ENCODE measurements at regions not wholly inside any gene's neighbourhood (a gene's known extent, or its start where the extent isn't known, plus 50 kb on each side); places are given as distances from the start of the nearest gene placed in this dataset.

DNA sequence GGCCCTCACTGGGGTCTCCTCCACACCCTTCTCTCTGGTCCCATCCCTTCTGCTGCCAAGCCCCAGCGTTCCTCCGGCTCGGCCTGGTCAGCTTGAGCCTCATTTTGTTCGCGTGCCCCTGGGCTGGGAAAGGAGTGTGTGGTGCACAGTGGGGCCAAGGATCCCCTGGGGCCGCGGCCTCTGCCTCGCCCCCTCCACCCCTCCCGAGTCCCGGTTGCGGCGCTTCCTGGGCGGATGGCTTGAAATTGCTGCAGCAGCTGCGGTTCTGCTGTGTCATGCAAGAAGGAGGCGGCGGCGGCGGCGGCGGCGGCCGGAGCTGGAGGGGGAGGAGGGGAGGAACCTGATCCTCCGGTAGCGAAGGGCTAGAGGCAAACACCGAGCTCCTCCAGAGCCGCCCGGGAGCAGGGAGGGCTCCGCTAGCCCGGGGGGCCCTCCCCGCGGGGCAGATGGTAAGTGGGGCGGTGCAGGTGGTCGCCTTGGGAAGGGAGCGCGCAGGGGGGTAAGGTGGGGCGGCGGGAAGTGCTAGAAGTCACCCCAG is 217.8 kb upstream of the MKLN1 start:
- peak; percentile 93 for DNase-seq
- Mint-ChIP-seq H3K9me3 (peaks cover 4% of the 10 kb centered on the region), H3K27ac (peak overlapping the region; percentile 99), H3K4me1 (peaks cover 52% of the 10 kb centered on the region), H3K36me3 (ENCODE audit: low read depth) (peaks cover 20% of the 10 kb centered on the region), H3K4me3 (peak overlapping the region; percentile 94), H3K27me3 (peaks cover 19% of the 10 kb centered on the region)
- intact Hi-C loops (cut with micrococcal nuclease): loop anchor here (2.0 to 5.0 kb wide), 7 partner anchors 149 to 1163 kb away; partner anchors contain the start of gene COPG2

DNA sequence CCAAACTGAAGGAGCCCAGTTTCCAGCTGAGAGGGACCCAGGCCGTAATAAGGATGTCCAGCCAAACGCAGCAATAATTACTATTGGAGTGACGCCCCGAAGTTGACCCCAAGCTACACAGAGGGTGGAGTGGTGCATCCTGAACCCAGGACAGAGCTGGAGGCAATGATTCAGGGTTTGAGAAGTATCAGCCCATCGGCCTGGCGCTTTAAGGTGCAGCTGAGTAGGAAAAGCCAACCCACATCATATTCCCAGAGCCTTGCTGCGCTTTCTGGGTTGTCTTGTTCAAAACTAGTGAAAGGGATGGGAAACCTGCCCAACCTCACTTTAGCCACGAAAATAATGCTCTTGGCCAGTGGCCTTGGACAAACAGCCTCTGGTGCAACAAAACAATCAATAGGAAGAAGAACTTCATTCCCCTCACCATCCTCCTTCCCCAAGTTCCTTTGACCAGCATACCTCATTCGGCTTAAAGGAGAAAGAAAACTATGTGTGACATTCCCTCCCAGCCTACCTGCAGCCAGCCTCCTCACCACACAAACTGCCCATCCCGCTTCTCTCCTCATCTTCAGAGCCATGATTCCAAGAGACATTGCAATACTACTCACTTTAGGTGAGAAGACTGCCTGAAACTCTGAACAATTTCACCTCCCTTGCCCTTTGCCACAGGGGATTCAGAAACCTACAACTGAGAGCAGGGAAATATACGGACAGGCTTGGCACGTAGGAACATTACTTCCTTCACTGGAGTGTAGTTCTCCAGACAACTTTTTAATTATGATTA is 217.2 kb upstream of the MKLN1 start:
- Mint-ChIP-seq H3K9me3 (peaks cover 4% of the 10 kb centered on the region), H3K4me1 (peaks cover 45% of the 10 kb centered on the region), H3K36me3 (ENCODE audit: low read depth) (peaks cover 14% of the 10 kb centered on the region), H3K27me3 (peaks cover 25% of the 10 kb centered on the region), H3K27ac (peak overlapping the region; percentile 99), H3K4me3 (peak overlapping the region; percentile 94)
- intact Hi-C loops (cut with micrococcal nuclease): loop anchor here (5.0 kb wide), 1 partner anchor 392 kb away; no protein-coding TSS in a partner anchor
- DNase-seq: no peak

DNA sequence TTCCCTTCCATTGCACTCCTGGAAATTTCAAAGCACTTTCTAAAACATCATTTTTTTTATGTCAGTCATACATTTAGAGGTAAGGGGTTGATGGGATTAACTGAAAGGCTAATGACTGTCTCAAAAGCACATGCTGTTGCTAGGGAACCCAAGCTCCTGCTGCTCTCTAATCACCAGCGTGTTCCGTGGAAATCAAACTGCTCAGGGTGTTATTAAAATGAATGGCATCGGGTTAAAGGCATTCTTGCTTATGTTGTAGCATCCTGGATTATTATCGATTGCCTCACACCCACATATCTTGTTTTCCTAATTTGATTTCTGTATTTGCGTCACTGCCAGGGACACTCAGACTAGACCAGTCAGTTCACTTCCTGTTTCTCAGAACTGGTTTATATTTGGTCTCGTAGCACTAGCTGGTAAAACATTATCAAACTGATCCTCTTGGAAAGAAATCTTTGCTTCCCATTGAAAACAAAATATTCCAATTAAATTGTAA is 216.5 kb upstream of the MKLN1 start:
- peak overlapping the region; percentile 94 for H3K4me3 Mint-ChIP-seq
- peak; percentile 74 for DNase-seq
- peak overlapping the region; percentile 99 for H3K27ac Mint-ChIP-seq
- peaks cover 14% of the 10 kb centered on the region for H3K36me3 Mint-ChIP-seq (ENCODE audit: low read depth)
- H3K27me3 Mint-ChIP-seq: peaks cover 27% of the 10 kb centered on the region
- H3K4me1 Mint-ChIP-seq: peaks cover 45% of the 10 kb centered on the region
- peaks cover 4% of the 10 kb centered on the region for H3K9me3 Mint-ChIP-seq
- intact Hi-C loops (cut with micrococcal nuclease): loop anchor here (5.0 kb wide), 1 partner anchor 391 kb away; no protein-coding TSS in a partner anchor

DNA sequence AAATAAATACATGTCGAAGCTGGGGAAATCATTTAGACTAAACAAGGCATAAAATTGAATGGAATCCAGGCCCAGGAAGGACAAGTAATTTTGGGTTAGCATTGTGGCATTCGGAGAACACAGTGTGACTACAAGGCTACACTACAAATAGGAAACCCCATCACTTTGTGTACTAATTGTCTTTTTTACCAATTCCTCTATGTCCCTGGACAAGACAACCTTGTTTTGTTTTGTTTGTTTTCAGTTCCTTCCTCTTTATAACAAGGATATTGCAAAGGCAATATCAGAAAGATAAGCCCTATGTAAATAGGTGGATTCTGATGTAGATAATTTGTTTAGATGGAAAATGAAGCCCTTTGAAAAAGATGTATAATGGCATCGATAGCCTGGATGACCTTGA is 215.9 kb upstream of the MKLN1 start:
- Mint-ChIP-seq H3K27me3 (peaks cover 27% of the 10 kb centered on the region), H3K27ac (no peak overlapping the region), H3K4me1 (peaks cover 41% of the 10 kb centered on the region), H3K36me3 (ENCODE audit: low read depth) (peaks cover 8% of the 10 kb centered on the region), H3K4me3 (no peak overlapping the region), H3K9me3 (peaks cover 4% of the 10 kb centered on the region)
- DNase-seq: no peak
- intact Hi-C loops (cut with micrococcal nuclease): loop anchor here (5.0 kb wide), 1 partner anchor 391 kb away; no protein-coding TSS in a partner anchor

DNA sequence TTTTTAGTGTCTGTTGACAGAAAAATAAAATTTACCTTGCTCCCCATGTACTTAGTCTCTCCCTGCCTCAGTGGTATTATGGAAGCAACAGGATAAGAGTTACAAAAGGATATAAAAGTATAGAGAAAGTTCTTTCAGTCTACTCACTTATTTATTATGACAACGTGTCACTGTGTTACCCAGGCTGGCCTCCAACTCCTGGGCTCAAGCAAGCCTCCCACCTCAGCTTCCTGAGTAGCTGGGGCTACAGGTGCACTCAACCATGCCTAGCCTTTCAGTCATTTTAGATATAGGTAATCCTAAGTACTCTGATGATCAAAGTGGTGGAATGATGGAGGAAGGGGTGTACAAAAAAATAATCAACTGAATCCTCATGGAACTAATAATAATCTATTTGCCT is 215.2 kb upstream of the MKLN1 start:
- DNase-seq: no peak
- H3K4me3 Mint-ChIP-seq: no peak overlapping the region
- peaks cover 27% of the 10 kb centered on the region for H3K27me3 Mint-ChIP-seq
- peaks cover 8% of the 10 kb centered on the region for H3K36me3 Mint-ChIP-seq (ENCODE audit: low read depth)
- intact Hi-C loops (cut with micrococcal nuclease): loop anchor here (5.0 kb wide), 1 partner anchor 390 kb away; no protein-coding TSS in a partner anchor
- H3K9me3 Mint-ChIP-seq: peaks cover 6% of the 10 kb centered on the region
- no peak overlapping the region for H3K27ac Mint-ChIP-seq
- H3K4me1 Mint-ChIP-seq: peaks cover 39% of the 10 kb centered on the region

DNA sequence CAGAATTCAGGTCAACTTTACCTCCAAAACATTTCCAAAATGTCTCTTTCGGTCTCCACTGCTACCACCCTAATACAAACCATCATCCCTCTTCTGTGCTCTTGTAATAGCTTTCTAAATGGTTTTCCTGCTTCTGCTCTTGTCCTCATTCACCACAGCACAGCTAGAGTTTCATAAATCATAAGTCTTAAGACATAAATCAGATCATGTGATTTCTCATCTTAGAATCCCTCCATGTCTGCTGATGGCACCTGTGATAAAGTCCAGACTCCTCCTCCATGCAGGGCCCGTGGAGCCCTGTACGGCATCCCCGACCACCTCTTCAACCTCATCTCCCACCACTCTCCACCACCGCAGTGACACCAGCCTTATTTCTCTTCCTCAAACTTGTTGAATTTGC is 212.3 kb upstream of the MKLN1 start:
- Mint-ChIP-seq H3K4me3 (no peak overlapping the region), H3K27me3 (peaks cover 27% of the 10 kb centered on the region), H3K36me3 (ENCODE audit: low read depth) (peaks cover 9% of the 10 kb centered on the region), H3K9me3 (peaks cover 23% of the 10 kb centered on the region), H3K27ac (no peak overlapping the region), H3K4me1 (peaks cover 18% of the 10 kb centered on the region)
- intact Hi-C loops (cut with micrococcal nuclease): no loop called here
- no peak for DNase-seq

DNA sequence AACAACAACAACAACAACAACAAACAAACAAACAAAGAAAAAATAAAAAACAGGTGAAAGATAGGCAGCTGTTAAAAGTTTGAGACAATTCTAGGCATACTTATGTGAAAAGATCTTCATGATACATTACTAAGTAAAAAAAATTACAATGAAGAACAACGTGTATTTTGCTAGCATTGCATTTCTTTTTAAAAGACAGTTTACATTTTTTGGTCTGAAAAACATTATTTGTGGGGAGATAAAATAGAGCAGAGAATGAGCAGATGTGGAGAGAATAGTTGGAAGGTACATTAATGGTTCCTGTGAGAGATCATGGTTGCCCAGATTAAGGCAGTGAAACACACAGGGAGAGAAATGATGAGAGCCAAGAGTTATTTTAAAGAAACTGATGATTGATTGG is 210.2 kb upstream of the MKLN1 start:
- peaks cover 25% of the 10 kb centered on the region for H3K27me3 Mint-ChIP-seq
- H3K36me3 Mint-ChIP-seq (ENCODE audit: low read depth): peaks cover 9% of the 10 kb centered on the region
- intact Hi-C loops (cut with micrococcal nuclease): no loop called here
- peaks cover 5% of the 10 kb centered on the region for H3K4me1 Mint-ChIP-seq
- H3K9me3 Mint-ChIP-seq: peaks cover 30% of the 10 kb centered on the region
- DNase-seq: no peak
- no peak overlapping the region for H3K27ac Mint-ChIP-seq
- H3K4me3 Mint-ChIP-seq: no peak overlapping the region

DNA sequence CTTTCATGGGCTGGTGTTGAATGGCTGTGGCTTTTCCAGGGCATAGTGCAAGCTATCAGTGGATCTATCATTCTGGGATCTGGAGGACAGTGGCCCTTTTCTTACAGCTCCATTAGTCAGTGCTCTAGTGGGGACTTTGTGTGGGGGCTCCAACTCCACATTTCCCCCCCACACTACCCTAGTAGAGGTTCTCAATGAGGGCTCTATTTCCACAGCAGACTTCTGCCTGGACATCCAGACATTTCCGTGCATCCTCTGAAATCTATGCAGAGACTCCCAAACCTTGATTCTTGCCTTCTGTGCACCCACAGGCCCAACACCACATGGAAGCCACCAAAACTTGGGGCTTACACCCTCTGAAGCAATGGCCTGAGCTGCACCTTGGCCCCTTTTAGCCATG is 208.3 kb upstream of the MKLN1 start:
- intact Hi-C loops (cut with micrococcal nuclease): no loop called here

DNA sequence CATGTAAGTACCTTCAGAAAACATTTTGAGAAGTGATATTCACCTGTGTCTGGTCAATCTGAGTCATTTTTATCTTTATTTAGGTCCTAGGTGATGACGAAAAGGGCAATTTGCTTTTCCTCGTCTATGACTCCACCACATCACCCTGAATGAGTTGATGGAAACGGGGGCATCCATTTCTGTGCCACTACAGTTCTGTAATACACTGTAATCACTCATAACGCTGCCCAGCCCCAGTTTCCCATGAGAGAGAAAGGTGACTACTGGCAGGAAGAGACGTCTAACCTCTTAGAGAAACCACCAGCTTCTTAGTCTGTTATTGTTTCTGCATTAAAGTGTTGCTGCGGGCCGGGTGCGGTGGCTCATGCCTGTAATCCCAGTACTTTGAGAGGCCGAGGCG is 205.3 kb upstream of the MKLN1 start:
- Mint-ChIP-seq H3K4me3 (no peak overlapping the region), H3K9me3 (peaks cover 25% of the 10 kb centered on the region), H3K4me1 (no peaks in the 10 kb centered on the region), H3K27me3 (peaks cover 5% of the 10 kb centered on the region), H3K27ac (no peak overlapping the region), H3K36me3 (ENCODE audit: low read depth) (peaks cover 4% of the 10 kb centered on the region)
- DNase-seq: no peak
- intact Hi-C loops (cut with micrococcal nuclease): no loop called here

More for the DNA sequence above, 208.3 kb upstream of the MKLN1 start:
- peaks cover 26% of the 10 kb centered on the region for H3K9me3 Mint-ChIP-seq
- peaks cover 12% of the 10 kb centered on the region for H3K27me3 Mint-ChIP-seq
- peaks cover 4% of the 10 kb centered on the region for H3K36me3 Mint-ChIP-seq (ENCODE audit: low read depth)
- H3K27ac Mint-ChIP-seq: no peak overlapping the region
- H3K4me3 Mint-ChIP-seq: no peak overlapping the region
- no peak for DNase-seq
- H3K4me1 Mint-ChIP-seq: no peaks in the 10 kb centered on the region

DNA sequence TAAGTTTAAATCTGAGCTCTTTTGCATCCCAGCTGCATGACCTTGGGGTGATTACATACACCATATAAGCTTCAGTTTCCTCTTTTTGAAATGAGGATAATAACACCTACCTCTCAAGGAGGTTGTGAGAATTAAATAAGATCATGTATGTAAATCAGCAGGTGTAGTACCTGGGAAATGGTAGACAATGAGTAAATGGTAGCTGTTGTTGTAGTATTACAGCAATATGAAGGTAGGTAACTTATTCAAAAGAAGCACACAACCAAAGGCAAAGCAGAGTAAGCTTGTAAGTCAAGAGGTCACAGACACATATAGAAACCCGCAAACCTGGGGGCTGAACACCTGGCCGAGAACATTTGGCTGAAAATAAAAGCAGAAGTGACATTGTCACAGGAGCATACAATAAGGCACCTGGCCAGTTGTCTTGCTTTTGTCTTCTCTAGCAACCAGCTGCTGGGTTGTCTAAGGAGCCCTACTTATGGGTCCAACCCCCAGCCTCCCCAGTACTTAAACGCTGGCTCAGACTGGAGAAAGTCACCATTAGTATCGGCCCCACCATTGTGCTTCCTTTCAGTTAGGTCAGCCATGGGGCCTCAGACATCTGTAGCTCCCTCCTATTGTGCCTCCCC is 203.6 kb upstream of the MKLN1 start:
- H3K4me1 Mint-ChIP-seq: no peaks in the 10 kb centered on the region
- intact Hi-C loops (cut with micrococcal nuclease): no loop called here
- no peaks in the 10 kb centered on the region for H3K36me3 Mint-ChIP-seq (ENCODE audit: low read depth)
- H3K9me3 Mint-ChIP-seq: peaks cover 9% of the 10 kb centered on the region
- DNase-seq: no peak
- H3K27ac Mint-ChIP-seq: no peak overlapping the region
- peaks cover 5% of the 10 kb centered on the region for H3K27me3 Mint-ChIP-seq
- no peak overlapping the region for H3K4me3 Mint-ChIP-seq

DNA sequence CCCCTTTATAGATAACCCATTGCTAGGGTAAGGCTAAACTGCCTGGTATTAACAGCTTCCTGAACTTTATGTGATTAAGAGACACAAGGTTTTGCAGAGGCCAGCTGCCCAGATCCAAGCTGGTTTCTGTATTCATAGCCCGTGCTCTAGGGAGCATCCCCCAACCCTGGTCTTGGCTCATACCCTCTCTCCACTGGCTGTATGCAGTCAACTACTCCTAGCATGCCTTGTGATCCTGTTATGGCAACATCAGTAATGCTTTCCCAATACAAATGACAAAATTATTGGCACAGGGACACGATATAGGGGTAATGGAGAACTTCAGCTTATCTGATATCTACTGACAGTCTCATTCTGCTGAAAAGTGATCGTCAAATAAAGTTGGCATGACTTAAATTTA is 202.8 kb upstream of the MKLN1 start:
- intact Hi-C loops (cut with micrococcal nuclease): no loop called here
- H3K36me3 Mint-ChIP-seq (ENCODE audit: low read depth): no peaks in the 10 kb centered on the region
- H3K4me3 Mint-ChIP-seq: no peak overlapping the region
- no peak for DNase-seq
- peaks cover 7% of the 10 kb centered on the region for H3K9me3 Mint-ChIP-seq
- no peak overlapping the region for H3K27ac Mint-ChIP-seq
- no peaks in the 10 kb centered on the region for H3K4me1 Mint-ChIP-seq
- H3K27me3 Mint-ChIP-seq: peaks cover 5% of the 10 kb centered on the region

DNA sequence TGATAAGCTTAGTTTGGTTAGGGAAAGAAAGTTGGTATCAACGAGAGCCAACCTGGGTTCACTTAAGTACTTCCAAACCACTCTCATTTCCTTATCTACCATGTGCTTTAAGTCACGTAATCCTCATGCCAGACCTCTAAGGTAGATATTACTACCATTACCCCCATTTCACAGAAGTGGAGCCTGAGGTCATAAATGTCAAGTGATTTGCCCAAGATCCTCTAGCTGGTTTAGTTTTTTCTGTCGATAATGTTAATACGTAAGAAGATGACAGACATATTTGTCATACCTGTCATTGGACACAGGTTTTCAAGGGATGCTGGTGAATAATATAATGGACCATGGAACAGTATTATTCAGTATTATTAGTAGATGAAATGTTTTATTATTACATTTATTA is 197.4 kb upstream of the MKLN1 start:
- no peaks in the 10 kb centered on the region for H3K4me1 Mint-ChIP-seq
- H3K36me3 Mint-ChIP-seq (ENCODE audit: low read depth): no peaks in the 10 kb centered on the region
- no peak overlapping the region for H3K27ac Mint-ChIP-seq
- H3K27me3 Mint-ChIP-seq: peaks cover under 1% of the 10 kb centered on the region
- H3K4me3 Mint-ChIP-seq: no peak overlapping the region
- intact Hi-C loops (cut with micrococcal nuclease): no loop called here
- H3K9me3 Mint-ChIP-seq: no peaks in the 10 kb centered on the region
- no peak for DNase-seq

DNA sequence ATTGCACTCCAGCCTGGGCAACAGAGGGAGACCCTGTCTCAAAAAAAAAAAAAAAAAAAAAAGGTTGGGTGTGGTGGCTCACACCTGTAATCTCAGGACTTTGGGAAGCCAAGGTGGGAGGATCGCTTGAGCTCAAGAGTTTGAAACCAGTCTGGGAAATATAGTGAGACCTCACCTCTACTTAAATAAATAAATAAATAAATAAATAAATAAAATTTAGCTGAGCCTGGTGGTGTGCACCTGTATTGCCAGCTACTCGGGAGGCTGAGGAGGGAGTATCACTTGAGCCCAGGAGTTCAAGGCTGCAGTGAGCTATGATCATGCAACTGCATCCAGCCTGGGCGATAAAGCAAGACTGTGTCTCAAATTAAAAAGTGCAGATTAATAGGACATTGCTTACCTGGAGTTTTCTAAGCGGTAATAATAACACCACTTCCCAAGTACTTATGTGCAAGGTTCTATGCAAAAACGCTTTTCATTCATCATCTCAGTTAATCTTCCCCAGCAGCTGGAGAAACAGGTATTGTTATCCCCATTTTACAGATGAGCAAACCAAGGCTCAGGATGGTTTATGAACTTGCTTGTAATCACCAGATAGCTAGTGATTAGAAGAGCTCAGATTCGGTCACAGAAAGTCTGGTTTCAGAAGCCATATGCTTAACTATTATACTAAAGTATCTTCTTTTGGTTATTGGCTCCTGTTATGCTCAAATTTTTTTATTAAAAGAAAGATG is 196.5 kb upstream of the MKLN1 start:
- H3K27ac Mint-ChIP-seq: no peak overlapping the region
- intact Hi-C loops (cut with micrococcal nuclease): no loop called here
- H3K27me3 Mint-ChIP-seq: no peaks in the 10 kb centered on the region
- no peak for DNase-seq
- no peak overlapping the region for H3K4me3 Mint-ChIP-seq
- no peaks in the 10 kb centered on the region for H3K36me3 Mint-ChIP-seq (ENCODE audit: low read depth)
- no peaks in the 10 kb centered on the region for H3K4me1 Mint-ChIP-seq
- no peaks in the 10 kb centered on the region for H3K9me3 Mint-ChIP-seq

Data from activated CD4-positive, alpha-beta T cell treated with anti-CD3 and anti-CD28 coated beads, Interleukin-2, amount 10 ng/mL, durations not matched to agents 24 days and 14 days (primary cell).